CD4-positive, alpha-beta T cell treated with Interferon alpha-2 for 1 hour (primary cell): ENCODE measurements at regions not wholly inside any gene's neighbourhood (a gene's known extent, or its start where the extent isn't known, plus 50 kb on each side); places are given as distances from the start of the nearest gene placed in this dataset.

ENCODE experiments used
- DNase-seq, 2 donors: peaks; one replicate each; pipeline ENCODE4 v3.0.0-alpha.2; 2020 to 2022

DNA sequence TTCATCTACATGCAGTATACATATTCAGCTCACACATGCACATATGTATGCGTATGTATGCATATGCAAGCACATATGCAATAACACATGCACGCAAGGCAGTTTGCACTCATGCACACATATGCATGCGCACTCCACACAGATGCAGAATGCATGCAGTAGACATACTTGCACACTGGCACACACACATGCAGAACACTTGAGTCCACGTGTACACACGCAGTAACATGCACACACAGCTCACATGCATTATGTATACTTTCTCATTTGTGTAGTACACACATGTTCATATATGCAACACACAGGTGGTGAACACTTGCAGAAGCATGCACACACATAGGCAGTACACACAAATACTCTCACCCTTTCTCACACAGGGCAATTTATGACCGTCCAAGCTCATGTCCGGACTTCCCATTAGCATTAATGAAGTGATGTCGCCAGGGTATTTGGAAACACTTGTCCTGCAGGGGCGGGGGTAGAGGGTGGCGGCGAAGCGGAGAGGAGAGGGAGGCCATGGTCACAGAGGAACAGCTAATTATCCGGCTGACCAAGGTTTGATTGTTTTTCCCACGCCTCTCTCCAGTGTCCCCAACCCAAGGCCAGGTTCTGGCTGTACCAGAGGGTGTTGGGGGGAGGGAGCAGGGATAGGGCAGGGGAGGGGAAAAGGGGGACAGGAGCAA lies 91.3 kb downstream of the VEGFA start:
- DNase-seq, result no peak

DNA sequence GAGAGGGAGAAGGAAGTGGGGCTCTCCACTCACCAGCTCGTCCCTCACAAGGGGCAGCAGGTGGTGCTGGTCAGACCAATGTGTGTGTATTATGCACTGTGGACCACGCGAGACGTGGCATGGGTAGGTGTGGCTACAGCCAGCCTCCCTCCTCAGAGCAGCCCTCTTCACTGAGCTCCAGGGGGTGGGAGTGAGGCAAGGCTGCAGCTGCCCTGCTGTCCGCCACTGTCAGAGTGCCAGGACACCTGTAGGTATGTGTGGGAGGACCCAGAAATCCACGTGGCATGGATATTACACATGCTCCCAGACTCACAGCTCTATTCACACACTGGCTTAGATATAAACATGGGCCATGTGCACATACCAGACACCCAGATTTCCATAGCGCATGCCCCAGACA lies 90.3 kb downstream of the VEGFA start:
- DNase-seq, result no peak

GRCh38 chr6:43859213-43859612 lies 89.2 kb downstream of the VEGFA start:
- DNase-seq, result no peak

- DNase-seq, result no peak
Measured at GRCh38 chr6:43858161-43859153, 88.4 kb downstream of the VEGFA start.

- no peak for DNase-seq
Measured at GRCh38 chr6:43856005-43856765, 86.2 kb downstream of the VEGFA start.

GRCh38 chr6:43855247-43855646 lies 85.2 kb downstream of the VEGFA start:
- DNase-seq, result no peak

GRCh38 chr6:43853066-43853650 lies 83.1 kb downstream of the VEGFA start:
- DNase-seq, result no peak

GRCh38 chr6:43852350-43852864 lies 82.4 kb downstream of the VEGFA start:
- DNase-seq, result no peak

DNA sequence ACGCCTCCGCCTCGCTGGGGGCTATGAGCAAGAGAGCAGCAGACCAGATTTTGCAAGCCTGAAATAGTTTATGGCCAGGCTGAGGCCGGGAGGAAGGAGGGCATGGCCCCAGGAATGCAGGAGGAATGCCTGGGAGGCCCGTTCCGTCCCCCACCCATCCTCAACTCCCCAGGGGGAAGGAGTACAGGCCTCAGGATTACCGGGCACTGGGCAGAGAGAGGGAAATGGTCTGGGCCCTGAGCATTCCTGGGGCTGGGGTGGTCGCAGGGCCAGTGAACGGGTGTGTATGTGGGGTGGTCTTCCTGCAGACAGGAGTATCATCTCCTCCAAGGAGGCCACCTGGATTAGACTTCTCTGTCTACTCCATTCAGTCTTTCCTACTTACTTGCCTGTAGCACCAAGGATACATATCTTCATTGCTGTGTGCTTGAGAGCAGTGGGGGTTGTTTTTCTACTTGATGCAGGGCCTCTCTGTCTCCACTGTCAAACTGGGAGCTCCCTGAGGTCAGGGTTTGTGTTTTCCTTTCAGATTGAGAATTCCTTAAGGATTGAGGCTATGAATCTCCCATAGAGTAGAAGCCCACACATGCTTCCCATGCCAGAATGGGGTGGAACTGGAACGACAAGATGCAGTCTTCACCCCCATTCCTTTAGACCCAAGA lies 81.3 kb downstream of the VEGFA start:
- DNase-seq, result no peak

DNA sequence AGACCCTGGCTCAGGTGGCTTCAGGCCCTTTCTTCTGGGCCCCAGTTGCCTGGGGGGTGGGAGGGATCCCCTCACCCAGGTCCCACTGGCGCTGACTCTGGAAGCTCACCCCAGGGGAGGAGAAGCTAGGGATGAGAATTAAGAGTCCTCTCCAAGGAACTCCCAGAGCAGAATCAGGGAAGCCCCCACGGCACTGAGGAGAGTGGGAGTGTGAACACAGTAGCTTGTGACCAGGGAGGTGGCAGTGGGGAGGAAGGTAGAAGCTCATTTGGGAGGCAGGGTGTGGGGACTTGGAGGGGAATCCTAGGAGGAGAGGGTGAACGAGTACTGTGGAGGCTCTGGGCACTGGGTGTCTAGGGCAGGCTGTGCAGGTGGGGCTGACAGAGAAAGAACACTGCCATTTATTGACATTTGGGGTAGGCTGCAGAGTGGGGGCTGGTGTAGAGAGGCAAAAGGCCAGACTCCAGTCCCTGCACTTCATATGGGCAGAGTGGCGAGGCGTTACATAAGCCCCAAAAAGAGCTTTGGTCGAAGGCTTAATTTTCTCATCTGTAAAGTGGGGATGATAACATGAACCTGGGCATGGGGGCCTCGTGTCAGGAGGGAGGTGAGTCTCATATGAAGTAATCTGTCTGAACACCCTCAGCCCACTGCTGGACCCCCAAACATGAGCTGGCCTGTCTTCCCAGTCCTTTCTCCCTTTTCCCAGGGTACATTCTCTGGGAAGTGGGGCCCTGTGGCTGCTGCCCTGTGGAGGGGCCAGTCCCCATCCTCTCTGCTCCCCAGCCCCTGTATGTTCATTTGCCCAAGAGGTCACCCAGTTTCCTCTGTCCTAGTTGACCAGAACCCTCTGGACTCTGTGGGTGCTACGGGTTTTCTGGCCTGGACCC lies 80.5 kb downstream of the VEGFA start:
- no peak for DNase-seq

- no peak for DNase-seq
Measured at GRCh38 chr6:43849844-43850243, 79.8 kb downstream of the VEGFA start.

GRCh38 chr6:43848671-43849391 lies 78.8 kb downstream of the VEGFA start:
- DNase-seq, result no peak

GRCh38 chr6:43847741-43848630 lies 78.0 kb downstream of the VEGFA start:
- DNase-seq, result no peak

DNA sequence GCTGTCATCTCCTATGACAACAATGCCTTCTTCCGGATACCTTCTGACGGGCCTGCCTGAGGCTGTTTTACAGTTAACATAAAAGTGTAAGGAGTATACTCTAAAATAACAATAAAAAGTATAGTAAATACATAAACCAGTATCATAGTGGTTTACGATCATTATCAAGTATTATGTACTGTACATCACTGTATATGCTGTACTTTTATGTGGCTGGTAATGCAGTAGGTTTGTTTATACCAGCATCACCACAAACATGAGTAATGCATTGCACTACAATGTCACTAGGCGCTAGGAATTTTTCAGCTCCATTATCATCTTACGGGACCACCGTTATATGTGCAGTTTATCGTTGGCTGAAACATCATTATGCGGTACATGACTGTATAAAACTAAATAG lies 76.5 kb downstream of the VEGFA start:
- DNase-seq, result no peak

- DNase-seq, result no peak
Measured at GRCh38 chr6:43845646-43846045, 75.6 kb downstream of the VEGFA start.

- no peak for DNase-seq
Measured at GRCh38 chr6:43843669-43844171, 73.7 kb downstream of the VEGFA start.

- DNase-seq, result no peak
Measured at GRCh38 chr6:43843097-43843645, 73.2 kb downstream of the VEGFA start.

DNA sequence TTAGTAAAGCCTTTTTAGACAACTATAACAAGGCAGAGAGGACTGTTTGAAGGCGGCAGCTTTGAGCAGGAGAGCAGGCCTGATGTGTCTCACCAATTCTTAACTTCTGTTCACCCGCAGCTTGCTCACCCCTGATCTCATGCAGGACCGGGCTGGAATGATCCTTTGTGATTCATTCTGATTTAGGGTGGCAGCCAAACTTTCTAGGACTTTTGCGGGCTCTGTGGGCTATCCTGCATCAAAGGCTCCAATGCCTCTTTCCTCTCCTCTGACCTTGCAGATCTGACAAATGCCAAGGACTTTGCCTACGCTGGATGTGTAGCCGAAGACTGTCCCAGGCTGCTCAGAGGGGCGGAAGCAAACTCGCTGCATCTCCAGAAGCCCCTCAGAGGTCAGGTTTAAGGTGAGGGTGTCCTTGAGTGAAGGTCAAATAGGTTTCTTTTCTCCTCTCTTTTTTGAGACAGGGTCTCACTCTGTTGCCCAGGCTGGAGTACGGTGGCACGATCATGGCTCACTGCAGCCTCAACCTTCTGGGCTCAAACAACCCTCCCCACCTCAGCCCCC lies 72.3 kb downstream of the VEGFA start:
- no peak for DNase-seq
